Activated CD4-positive, alpha-beta T cell treated with anti-CD3 and anti-CD28 coated beads, Interleukin-2, amount 50 U/mL, for 16 hours (primary cell): ENCODE measurements at regions not wholly inside any gene's neighbourhood (a gene's known extent, or its start where the extent isn't known, plus 50 kb on each side); places are given as distances from the start of the nearest gene placed in this dataset.
"Not testable (repeated sequence)": the region's sequence is repeated elsewhere in the genome, so short reads cannot be mapped to it uniquely, and the experiment has no call there.

ENCODE experiments used
- DNase-seq: peaks from one replicate; pipeline ENCODE4 v3.0.0-alpha.2; 2020

DNA sequence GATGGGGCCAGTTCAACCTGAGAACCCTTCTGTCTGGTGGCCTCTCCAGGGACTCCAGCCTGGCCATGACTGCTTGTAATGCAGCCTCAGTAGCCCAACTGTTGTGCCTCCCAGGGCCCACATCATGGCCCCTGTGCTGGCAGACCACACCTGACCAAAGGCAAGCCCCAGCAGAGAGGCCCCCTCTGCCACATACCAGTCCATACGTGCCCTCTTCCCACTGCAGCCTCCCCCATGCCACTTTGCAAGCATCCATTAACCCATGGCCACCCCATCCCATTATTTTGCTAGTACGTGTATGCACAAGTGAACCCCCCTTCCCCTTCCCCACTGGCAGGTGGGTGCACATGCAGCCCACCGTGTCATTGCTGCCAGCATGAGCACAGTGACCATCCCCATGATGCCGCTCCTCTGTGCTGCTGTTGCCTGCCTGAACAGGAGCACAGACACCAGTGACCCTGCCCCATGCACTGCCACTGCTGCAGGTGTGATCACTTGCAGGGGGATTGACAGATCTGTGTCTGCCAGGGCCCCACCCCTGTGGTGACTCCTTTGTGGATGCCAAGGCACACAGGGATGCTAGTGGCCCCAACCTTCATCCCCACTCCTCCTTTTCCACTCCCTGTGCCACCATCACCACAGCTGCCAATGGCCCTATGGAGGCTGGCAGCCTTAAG is 330.0 kb upstream of the DSEL start:
- DNase-seq: no peak

DNA sequence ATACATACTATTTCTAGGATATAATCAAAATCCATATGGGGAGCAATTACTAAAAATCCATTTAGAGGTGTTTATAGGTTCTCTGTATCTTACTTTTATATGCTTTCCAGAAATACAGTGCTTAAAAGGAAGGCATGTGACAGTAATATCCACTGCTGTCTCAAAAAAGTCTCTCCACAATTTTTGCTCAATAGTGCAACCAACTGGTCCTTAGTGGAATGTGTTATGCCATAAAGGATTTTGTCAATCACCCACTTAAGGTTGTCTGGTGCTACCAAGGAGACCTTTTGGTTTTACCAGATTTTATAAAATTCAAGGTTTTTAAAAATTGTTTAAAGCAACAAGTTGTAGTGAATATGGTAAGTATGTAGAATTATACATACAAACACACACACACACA is 328.5 kb upstream of the DSEL start:
- no peak for DNase-seq

DNA sequence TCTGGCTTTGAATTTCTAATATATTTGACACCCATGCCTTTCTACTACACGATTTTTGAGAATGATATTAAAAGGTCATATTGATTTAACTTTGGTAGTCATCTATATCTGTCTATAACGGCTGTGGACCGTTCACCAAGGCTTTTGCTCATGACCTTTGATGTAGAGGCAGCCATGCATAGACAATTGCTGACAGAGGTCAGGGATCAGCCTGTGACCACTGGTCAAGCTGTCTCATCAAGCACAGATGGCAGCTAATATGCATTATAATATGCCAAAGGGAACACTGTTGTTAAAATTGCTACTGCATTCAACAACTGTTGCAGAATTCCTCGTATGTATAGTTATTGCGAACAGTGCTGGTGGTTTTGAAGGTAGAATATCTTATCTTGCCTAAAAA is 323.9 kb upstream of the DSEL start:
- DNase-seq: no peak

DNA sequence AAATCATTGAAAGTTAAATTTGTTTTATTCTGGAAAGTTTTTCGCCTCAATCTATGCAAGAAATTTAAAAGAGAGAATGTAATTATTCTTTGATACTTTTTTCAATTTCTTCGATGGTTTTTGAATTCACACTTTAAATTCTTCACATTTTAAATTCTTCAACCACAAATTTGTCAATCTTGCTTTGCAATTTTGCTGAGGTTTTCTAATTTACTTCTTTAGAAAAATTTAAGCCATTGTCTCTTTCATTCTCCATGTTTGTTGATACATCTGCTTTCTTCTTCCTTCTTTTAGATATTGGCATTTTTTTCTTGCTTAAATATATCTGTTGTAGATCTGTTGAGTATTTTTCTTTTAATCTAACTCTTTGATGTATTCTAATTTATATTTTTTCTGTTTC is 301.9 kb upstream of the DSEL start:
- DNase-seq: no peak

DNA sequence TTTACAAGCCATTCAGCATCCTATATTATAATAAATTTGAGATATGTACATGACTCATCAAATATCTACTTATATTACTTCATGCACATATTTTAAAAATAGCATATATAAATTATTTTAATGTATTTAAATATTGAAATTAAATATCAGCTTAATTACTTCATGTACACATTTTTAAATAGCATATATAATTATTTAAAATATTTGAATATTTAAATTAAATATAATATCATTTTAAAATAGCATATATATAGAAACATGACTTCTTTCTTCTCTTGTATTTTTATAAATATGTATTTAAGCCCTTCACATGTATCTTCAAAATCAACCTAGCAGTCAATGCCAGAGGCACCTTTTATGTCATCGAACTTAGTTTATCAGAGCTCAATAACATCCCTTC is 298.8 kb upstream of the DSEL start:
- no peak for DNase-seq

DNA sequence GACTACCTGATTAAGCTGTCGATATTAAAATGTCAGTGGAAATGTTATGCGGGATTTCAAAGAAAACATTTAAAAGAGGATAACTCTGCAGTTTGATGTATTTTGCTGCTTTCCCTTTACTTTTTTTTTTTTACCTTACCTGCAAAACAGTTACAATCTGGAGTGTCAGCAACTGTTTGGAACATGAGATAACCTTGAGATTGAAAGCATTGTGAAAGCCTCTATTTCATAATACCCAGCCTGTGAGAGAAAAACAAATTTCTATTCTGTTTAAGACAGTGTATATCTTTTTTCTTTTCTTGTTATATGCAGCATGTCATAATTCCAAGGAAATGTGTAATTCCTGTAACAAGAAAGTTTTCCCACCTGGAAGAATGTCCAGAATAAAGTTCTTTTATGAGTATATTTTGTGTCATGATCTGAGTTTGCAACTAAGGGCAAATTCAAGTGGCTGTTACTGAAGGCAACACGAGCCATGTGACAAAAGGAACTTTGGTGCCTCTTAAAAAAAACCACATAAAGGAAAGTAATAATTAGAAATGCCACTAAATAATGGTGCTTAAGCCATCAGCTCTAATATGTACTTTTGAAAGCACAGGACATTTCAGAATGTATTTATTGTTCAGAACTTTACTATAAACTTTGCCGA is 297.0 kb upstream of the DSEL start:
- no peak for DNase-seq

DNA sequence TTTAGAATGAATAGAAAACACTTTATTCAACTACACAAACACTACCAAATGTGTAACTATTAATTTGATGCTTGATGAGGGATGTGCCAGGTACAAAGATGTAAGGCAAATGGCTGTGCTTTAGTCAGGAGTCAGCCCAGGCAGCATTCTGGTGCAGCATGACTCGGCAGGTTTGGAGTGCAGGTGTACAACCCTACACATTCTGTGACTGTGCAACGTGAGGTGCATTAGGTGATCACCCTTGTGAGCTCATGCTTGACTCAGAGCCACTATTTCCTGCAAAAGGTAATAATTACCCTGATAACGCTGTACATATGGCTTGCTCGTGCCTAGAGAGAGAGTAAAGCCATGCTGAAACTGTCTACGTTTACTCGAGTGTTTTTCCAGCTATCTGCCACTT is 288.7 kb upstream of the DSEL start:
- no peak for DNase-seq

DNA sequence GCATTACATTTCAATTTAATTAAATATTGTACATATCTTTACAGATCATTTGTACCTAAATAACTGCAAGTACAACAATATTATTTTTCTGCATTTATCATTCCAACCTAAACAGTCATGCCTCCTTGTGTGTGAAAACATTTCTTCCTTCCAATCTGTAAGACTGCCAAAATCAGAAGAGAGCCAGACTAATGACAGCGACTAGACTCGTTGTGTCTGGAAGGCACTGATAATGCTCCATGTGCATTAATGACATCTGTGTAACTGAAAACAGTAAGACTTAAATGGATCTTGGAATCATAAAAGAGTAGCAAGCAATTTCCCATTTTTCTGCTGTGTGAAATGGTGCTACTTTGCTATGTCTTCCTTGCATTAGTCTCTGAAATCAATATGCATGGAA is 278.0 kb upstream of the DSEL start:
- DNase-seq: no peak

DNA sequence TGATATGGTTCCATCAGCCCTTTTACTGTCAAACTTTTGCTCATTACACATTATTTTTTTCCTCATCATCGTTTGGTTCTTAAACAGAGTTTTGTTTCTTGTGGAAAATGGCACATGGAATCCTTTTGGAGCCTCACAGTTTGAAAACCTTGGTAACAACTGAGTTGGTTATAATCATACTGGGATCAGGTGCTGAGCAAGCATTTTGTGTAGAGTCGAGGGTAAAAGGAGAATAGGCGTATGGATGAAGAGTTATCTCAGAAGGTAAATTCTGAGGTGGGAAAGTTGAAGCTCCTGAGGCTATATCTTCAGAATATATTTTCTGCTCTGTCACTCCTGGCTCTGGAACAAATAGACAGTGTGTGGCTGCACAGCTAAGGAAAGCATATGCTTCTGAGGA is 274.0 kb upstream of the DSEL start:
- DNase-seq: no peak

DNA sequence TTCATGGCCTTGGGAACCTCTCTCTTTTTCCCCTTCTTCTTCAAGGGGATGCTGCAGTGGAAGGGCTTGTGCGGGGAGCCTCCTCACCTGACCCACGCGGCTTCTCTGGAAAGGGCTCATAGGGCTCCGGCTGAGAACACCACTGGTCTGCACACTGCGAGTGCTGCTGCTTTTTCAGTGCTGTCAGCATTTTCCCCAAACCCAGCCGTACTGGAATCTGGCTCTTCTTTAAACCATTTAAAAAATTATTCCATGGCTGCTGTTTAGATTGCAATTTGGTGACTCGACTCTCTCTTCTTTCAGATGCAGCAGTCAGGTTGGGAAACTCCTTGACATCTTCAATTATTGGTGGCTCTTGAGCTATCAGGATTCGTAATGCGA is 272.6 kb upstream of the DSEL start:
- DNase-seq: no peak

DNA sequence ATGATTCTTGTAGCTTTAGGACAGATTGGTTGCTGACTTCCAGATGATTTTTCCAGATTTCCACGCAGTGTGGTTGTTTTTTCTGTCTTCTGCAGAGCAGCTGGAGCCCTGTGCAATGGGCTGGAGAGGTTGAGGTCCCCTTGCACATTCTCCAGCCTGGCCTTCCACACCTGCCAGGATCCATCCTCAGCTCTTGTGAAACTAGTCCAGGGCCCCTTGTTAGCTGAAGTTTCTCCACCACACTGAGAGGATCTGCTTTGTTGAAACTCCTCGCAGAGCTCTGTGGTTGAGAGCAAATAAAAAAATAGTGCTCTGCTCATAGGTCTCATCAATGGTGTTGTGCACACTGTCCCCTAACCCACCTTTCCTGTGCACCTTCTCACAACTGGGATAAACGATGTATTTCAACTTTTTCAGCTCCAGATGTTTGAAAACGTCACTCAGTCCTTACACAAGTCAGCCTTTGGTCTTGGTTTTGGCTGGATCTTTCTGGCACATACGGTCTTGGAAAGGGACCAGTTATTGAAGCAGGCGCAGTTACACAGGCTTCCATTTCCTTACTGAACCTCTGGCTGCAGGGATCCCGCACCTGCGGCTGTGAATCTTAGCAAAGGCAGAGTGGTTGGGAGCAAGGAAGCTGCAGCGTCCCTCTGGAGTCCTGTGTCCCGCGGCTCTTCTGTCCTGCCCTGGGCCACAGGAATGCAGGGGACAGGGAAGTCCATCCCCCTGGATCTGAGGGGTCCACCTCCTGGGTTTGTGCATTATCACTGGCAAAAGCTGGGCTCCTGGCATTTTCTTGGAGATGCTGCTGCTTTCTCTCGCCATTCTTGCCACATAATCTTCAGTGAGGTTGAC is 272.0 kb upstream of the DSEL start:
- DNase-seq: no peak

DNA sequence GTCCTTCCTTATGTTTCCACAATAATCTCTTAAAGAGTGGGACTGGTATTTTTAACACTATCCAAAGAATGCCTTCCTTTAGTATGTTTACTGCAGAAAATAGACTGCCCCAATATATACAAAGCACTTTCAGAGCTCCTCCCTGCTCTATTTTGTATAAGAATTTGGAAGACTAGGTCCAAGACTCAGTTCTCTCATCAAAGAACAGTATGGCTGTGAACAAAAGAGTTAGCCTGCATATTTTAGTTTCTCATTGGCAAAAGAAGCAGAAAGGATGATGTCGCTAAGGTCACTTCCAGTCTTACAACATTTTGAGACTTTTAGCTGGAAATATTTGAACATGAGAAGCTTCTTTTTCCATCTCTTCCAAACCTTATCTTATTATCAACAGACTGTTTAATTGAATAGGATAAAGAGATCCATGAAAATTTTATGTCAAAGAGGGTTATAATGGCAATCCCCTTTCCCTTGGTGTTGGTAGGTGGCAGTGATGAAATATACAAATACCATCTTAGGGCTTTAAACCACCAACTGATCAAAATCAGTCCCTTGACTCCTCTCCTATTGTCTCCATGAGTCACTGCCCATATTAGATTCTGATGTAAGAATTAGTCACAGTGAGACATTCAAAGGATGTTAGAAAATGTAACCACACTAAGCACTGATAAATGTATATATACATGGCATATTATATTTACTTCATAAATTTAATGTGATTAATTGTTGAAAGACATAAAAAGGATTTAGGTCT is 266.9 kb upstream of the DSEL start:
- DNase-seq: peak; percentile 21

DNA sequence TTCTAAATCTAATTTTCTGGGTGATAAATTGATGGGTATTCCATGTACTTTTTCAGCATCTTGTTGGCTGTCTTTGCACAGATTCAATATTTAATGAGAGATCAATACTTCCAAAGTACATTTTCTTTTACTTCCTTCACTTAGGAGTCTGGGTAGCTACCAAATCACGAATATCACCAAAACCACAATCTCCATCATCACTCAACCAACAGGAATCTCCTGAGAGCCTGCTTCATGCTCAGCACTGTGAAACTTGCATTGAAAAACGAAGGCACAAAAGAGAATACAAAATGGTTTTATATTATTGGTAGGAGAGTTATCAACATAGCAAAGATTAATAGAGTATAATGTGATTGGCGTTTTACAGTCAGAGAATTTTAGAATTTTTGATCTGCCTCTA is 261.5 kb upstream of the DSEL start:
- no peak for DNase-seq

DNA sequence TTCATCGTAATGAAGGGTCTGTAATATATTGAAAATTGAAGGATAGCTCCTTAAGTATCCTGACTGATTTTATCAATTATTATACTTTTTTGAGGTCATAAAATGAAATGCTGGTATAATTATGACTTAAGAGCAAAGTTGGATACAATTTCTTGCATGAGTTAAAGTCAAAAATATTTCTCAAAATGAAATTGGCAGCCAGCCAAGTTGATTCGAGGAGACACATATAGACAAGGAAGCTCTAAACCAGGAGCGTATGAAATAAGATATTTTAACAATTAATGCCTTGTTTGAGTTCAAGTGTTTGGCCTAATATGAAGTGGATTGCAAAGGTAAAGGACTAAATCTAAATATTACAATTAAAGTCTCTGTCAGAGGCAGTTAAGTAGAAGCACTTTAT is 260.4 kb upstream of the DSEL start:
- DNase-seq: no peak

DNA sequence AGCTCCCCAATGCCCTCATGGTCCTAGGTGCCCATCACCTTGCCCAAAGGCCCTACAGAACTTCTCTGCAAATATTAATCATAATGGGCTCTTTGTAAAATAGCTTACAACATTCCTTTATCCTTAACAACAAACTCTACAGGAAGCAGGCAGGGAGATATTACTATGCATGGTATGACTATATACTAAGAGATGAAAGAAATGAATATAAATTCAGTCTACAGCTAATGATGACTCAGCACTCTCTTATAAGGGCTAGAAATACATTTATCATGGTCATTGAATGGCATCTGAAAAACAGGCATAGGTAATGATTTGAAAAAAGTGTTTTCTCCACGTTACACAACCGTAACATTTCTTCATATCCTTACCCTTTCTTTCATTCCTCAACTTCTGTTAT is 254.8 kb upstream of the DSEL start:
- no peak for DNase-seq

DNA sequence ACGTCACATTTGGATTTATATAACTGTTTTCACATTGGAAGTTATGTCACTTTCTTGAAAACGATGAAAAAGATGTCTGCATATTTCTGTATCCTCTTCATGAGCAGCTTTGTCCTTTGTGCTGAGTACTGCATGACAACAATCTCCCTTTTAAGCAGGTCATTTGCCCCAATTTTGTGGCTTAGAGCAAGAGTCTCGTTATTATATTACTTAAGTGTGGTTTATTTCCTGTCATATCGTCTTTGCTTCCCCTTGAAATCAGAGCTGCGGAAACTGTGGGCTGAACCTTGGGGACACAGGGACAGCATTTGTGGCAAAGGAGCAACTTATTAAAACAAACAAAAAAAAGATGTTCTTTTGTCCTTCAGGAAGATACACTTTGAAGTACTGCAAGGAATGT is 254.0 kb upstream of the DSEL start:
- DNase-seq: no peak

DNA sequence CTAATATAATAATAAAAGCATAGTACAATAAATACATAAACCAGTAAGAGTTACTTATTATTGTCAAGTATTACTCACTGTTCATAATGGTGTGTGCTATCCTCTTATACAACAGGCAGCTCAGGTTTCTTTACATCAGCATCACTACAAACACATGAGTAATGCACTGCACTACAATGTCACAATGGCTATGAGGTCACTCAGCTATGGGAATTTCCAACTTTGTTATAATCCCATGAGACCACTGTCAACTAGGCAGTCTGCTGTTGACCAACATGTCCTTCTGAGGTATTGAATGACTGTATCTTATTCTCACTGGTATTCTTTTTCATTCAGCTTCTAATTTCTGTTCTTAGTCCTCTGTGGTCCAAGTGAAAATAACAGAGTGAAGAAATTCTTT is 250.4 kb upstream of the DSEL start:
- no peak for DNase-seq

DNA sequence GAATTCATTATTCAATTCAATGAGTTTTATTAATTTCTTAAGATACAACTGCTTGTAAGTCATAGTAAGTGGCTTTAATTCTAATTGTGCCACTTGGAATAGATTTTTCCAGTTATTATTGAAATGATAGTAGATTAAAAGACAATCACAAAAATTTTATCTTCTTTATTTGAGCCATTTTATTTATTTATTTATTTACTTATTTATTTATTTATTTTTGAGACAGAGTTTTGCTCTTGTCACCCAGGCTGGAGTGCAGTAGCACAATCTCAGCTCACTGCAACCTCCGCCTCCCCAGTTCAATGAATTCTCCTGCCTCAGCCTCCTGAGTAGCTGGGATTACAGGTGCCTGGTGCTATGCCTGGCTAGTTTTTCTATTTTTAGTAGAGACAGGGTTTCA is 235.7 kb upstream of the DSEL start:
- not testable (repeated sequence) for DNase-seq

DNA sequence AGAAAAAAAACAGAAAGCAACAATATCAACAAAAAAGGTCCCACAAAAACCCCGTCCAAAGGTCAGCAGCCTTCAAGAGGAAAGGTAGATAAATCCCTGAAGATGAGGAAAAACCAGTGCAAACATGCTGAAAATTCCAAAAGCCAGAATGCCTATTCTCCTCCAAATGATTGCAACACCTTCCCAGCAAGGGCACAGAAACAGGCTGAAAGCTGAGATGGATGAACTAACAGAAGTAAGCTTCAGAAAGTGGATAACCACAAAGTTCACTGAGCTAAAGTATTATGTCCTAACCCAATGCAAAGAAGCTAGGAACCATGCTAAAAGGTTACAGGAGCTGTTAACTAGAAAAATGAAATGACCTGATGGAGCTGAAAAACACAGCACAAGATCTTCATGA is 226.4 kb upstream of the DSEL start:
- no peak for DNase-seq

DNA sequence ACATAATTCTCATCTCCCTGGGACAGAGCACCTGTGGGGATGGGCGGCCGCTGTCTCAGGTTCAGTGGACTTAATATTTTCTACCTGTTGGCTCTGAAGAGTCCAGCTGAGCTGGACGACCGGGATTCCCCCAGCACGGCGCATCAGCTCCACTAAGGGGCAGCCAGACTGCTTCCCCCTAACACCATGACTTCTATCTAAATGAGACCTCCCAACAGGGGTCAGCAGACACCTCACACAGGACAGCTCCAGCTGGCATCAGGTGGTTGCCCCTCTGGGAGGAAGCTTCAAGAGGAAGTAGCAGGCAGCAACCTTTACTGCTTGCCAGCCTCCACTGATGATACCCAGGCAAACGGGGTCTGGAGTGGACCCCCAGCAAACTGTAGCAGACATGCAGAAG is 226.0 kb upstream of the DSEL start:
- no peak for DNase-seq

DNA sequence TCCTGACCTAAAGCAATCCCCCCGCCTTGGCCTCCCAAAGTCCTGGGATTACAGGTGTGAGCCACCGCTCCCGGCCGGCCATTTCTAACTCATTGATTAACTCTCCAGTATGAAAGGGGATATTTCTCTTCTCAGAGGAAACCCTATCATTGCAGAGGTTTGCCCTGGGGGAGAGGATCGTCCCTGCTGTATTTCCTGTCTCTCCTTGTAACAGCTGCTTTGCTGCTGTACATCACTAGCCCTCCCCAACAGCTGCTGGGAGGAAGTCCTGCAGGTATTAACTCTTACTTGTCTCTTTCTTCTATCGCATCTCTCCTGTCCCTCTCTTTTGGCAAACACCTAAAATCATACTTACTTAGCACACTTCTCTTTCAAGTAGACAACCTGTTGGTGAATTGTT is 219.0 kb upstream of the DSEL start:
- no peak for DNase-seq

DNA sequence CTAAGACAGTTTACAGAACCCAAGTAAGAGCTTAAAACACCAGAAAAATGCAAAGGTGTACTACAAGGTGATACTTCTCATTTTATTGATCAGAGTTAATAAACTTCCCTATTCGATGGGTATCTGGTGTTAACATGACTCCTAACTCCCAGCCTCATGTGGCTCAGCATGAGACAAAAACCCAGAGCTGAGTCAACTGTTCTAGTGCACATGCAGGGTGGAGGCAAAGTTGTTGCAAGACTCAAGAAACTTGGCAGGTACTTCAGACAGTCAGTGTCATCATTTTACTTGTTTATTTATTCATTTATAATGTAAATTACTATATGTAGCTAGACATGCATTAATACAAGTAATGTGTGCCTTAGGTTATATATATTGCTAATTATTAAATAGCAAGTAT is 216.6 kb upstream of the DSEL start:
- DNase-seq: no peak

DNA sequence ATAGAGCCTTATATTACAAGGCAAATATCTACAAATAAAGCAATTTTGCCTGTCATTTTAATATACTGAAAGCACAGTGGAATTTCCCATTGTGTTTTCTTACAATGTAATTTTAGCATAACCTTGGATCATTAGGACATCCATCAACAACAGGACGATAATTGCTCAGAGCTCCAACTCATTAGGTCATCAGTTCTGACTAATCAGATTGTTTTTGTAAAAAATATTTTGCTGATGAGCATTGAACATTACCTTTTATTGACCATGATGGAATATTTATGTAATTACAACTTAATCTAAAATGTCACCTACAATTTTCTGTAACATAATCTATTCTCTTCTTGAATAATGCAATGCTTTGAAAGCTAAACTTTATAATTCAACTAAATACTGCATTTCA is 215.3 kb upstream of the DSEL start:
- no peak for DNase-seq

DNA sequence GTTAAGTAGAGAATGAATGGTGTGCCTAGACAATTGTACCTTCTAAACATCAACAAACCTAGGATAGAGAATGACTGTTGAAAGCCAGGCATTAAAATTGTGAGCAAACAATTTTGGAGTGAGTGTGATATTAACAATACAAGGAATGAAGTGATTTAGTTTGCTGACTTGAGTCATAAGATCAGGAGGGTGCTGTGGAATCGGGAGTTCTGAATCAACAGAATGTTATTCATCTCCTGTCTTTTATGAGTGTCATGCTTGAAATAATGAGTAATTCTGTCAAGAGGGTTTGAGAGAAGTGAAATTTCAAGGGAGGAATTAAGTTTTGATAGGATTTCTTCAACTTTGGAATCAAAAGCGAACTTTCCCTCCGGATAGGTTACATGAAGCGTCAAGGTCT is 214.4 kb upstream of the DSEL start:
- DNase-seq: no peak
